ENCODE measurements at regions not wholly inside any gene's neighbourhood (a gene's known extent, or its start where the extent isn't known, plus 50 kb on each side); places are given as distances from the start of the nearest gene placed in this dataset.

GRCh38 chr18:68083776-68084175 is 567.3 kb upstream of the DSEL start:
- Mint-ChIP-seq H3K27ac (no peak overlapping the region), H3K36me3 (no peaks in the 10 kb centered on the region), H3K4me1 (no peaks in the 10 kb centered on the region), H3K9me3 (peaks cover 2% of the 10 kb centered on the region), H3K4me3 (no peak overlapping the region)
- ATAC-seq (no peak), DNase-seq (ENCODE audit: low spot score in 2 of 2) (no peak)

GRCh38 chr18:68083131-68083530 is 566.6 kb upstream of the DSEL start:
- Mint-ChIP-seq H3K4me3 (no peak overlapping the region), H3K9me3 (peaks cover 2% of the 10 kb centered on the region), H3K36me3 (no peaks in the 10 kb centered on the region), H3K4me1 (no peaks in the 10 kb centered on the region), H3K27ac (no peak overlapping the region)
- ATAC-seq (no peak), DNase-seq (ENCODE audit: low spot score in 2 of 2) (no peak)

DNA sequence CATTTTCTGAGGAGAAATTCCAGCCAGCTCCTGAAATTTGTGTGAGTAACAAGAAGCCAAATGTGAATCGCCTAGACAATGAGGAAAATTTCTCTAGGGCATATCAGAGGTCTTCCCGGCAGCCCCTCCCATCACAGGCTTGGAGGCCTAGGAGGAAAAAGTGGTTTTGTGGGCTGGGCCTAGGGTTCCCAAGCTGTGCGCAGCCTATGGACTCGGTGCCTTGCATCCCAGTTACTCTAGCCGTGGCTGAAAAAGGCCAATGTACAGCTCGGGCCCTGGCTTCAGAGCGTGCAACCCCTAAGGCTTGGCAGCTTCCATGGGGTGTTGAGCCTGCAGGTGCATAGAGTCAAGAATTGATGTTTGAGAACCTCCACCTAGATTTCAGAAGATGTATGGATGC is 556.2 kb upstream of the DSEL start:
- ATAC-seq: no peak
- Mint-ChIP-seq H3K9me3 (peaks cover 5% of the 10 kb centered on the region), H3K27ac (no peak overlapping the region), H3K4me1 (no peaks in the 10 kb centered on the region), H3K36me3 (no peaks in the 10 kb centered on the region), H3K4me3 (no peak overlapping the region)
- DNase-seq (ENCODE audit: low spot score in 2 of 2): no peak

GRCh38 chr18:68060871-68061270 is 544.4 kb upstream of the DSEL start:
- Mint-ChIP-seq H3K9me3 (peaks cover 4% of the 10 kb centered on the region), H3K36me3 (no peaks in the 10 kb centered on the region), H3K4me3 (no peak overlapping the region), H3K4me1 (no peaks in the 10 kb centered on the region), H3K27ac (no peak overlapping the region)
- DNase-seq (ENCODE audit: low spot score in 2 of 2) (no peak), ATAC-seq (no peak)

DNA sequence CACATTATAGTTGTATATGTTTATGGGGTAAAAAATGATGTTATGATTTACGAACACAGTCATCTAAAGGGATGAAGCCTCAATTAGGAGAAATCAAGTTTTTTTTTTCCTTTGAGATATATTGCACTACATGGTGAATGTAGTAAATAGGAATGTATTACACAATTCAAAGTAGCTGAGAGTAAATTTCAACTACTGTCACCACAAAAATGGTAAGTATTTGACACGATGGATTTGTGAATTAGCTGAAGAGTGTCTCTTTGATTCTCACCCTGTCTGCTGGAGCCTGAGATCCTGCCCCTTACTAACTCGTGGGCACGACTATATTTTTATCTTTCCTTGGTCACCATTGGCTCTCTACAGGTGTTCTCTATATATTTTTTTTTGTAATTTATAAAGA is 540.4 kb upstream of the DSEL start:
- H3K36me3 Mint-ChIP-seq: no peaks in the 10 kb centered on the region
- ATAC-seq: no peak
- no peaks in the 10 kb centered on the region for H3K4me1 Mint-ChIP-seq
- no peaks in the 10 kb centered on the region for H3K9me3 Mint-ChIP-seq
- H3K27ac Mint-ChIP-seq: no peak overlapping the region
- DNase-seq (ENCODE audit: low spot score in 2 of 2): no peak
- no peak overlapping the region for H3K4me3 Mint-ChIP-seq

GRCh38 chr18:68054669-68055068 is 538.1 kb upstream of the DSEL start:
- Mint-ChIP-seq H3K9me3 (no peaks in the 10 kb centered on the region), H3K4me3 (no peak overlapping the region), H3K4me1 (no peaks in the 10 kb centered on the region), H3K36me3 (no peaks in the 10 kb centered on the region), H3K27ac (no peak overlapping the region)
- DNase-seq (ENCODE audit: low spot score in 2 of 2): no peak
- peak; percentile 52 for ATAC-seq

DNA sequence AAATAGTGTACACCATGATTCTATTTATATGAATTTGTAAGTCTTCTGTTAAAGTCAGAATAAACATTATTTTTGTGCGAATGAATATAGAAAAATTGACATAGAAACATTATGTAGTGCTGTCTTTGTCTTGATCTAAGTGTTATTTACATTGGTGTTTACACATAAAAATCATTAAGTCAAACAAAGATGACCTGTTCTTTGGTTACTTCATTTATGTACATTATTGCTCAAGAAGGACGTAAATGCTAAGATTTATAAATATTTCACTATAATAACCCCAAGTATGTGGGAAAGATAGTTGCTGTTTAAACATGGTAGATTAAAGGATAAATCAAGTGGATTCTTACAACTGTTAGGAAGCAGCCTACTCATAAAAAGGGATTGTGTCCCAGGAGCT is 536.8 kb upstream of the DSEL start:
- Mint-ChIP-seq H3K4me1 (no peaks in the 10 kb centered on the region), H3K27ac (no peak overlapping the region), H3K4me3 (no peak overlapping the region), H3K9me3 (no peaks in the 10 kb centered on the region), H3K36me3 (no peaks in the 10 kb centered on the region)
- ATAC-seq (no peak), DNase-seq (ENCODE audit: low spot score in 2 of 2) (no peak)

- H3K4me1 Mint-ChIP-seq: no peaks in the 10 kb centered on the region
- no peak overlapping the region for H3K27ac Mint-ChIP-seq
- DNase-seq (ENCODE audit: low spot score in 2 of 2): no peak
- no peak overlapping the region for H3K4me3 Mint-ChIP-seq
- no peaks in the 10 kb centered on the region for H3K36me3 Mint-ChIP-seq
- no peak for ATAC-seq
- no peaks in the 10 kb centered on the region for H3K9me3 Mint-ChIP-seq
These were observed 524.8 kb upstream of the DSEL start for GRCh38 chr18:68041327-68041726.

DNA sequence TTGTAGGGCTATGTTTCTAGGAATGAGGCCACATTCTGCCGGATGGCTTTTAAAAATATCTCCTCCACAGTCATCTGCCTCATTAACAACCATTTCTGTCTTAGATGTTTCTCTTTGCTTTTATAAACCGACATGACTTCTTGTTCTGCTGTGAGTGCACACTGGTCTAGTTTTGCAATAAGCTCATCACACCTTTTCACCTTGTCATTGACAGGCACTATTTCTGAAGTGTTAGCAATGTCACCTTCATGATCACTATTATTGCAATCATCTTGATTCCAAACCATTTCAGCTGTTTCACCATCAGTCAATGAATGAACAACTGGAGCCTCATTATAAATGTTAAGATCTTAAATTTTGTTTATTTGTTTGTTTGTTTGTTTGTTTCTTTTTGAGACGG is 523.7 kb upstream of the DSEL start:
- no peaks in the 10 kb centered on the region for H3K36me3 Mint-ChIP-seq

DNA sequence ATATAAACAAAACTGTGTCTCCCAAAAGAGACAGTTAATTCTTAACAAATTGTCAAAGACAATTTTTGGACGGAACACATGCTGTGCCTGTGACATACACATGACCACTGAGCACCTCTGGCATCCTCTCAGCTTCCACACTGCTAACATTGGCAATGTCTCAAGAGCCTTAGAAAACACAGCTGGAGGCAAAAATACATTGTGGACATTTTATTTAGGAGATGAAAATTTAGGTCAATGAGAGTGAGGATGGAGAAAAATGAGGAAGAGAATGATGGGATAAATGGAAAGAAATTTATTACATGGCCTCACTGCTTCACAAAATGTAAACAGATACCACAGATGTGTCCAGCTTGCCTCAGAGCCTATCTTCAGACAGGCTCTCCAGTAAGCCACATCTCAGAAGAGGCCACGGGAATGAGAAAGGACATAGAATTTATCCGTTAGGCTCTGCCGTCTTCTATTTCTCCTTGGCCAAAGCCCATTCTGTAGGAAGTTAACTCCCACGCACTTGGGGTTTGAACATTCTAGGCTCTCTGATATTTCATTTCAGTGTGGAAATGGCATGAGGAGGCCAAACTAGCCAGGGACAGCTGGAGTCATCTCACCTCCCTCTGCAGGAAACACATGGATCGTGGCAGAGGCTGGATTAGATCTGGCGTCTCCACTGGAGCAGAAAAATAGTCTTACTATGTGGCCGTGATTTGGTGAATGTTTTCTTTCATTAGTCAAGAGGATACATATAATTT is 519.4 kb upstream of the DSEL start:
- ATAC-seq: no peak
- no peaks in the 10 kb centered on the region for H3K4me1 Mint-ChIP-seq
- H3K9me3 Mint-ChIP-seq: no peaks in the 10 kb centered on the region
- no peaks in the 10 kb centered on the region for H3K36me3 Mint-ChIP-seq
- DNase-seq (ENCODE audit: low spot score in 2 of 2): no peak
- H3K27ac Mint-ChIP-seq: no peak overlapping the region
- no peak overlapping the region for H3K4me3 Mint-ChIP-seq

More for the DNA sequence above, 523.7 kb upstream of the DSEL start:
- no peak for DNase-seq (ENCODE audit: low spot score in 2 of 2)
- ATAC-seq: no peak
- no peaks in the 10 kb centered on the region for H3K9me3 Mint-ChIP-seq
- no peaks in the 10 kb centered on the region for H3K4me1 Mint-ChIP-seq
- no peak overlapping the region for H3K27ac Mint-ChIP-seq
- H3K4me3 Mint-ChIP-seq: no peak overlapping the region

DNA sequence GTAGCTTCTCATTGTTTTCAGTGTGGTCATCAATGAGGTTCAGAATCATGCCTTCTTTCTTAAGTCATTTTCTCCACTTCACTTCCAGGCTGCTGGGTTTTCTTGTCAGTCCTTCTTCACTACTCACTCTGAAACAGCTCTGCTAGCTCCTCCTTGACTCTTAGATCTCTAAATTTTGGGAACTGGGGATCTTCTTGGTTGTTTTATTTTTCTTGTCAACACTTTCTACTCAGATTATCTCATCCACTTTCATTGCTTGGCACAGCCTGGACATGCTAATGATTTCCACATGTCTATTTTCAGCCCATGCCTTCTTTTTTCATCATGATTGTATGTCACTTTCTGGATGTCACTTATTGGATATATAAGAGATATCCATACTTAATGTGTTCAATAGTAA is 517.8 kb upstream of the DSEL start:
- Mint-ChIP-seq H3K4me3 (no peak overlapping the region), H3K36me3 (no peaks in the 10 kb centered on the region), H3K27ac (no peak overlapping the region), H3K9me3 (no peaks in the 10 kb centered on the region), H3K4me1 (no peaks in the 10 kb centered on the region)
- DNase-seq (ENCODE audit: low spot score in 2 of 2): no peak
- no peak for ATAC-seq

GRCh38 chr18:68033466-68033865 is 516.9 kb upstream of the DSEL start:
- DNase-seq (ENCODE audit: low spot score in 2 of 2) (no peak), ATAC-seq (no peak)
- Mint-ChIP-seq H3K27ac (no peak overlapping the region), H3K9me3 (no peaks in the 10 kb centered on the region), H3K36me3 (no peaks in the 10 kb centered on the region), H3K4me1 (no peaks in the 10 kb centered on the region), H3K4me3 (no peak overlapping the region)

- DNase-seq (ENCODE audit: low spot score in 2 of 2) (no peak), ATAC-seq (no peak)
- Mint-ChIP-seq H3K36me3 (no peaks in the 10 kb centered on the region), H3K9me3 (no peaks in the 10 kb centered on the region), H3K4me1 (no peaks in the 10 kb centered on the region), H3K27ac (no peak overlapping the region), H3K4me3 (no peak overlapping the region)
These were observed 508.2 kb upstream of the DSEL start for GRCh38 chr18:68024716-68025115.

DNA sequence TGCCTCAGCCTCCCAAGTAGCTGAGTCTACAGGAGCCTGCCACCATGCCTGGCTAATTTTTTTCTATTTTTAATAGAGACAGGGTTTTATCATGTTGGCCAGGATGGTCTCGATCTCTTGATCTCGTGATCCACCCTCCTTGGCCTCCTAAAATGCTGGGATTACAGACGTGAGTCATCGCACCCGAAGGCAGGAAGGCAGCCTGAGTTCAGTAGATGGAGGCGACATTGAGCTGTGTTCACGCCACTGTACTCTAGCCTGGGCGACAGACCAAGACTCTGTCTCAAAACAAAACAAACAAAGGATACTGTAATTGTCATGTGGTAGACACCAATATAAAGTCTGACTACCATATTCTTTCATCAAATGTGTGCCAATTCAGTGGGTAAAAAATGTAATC is 500.9 kb upstream of the DSEL start:
- no peak for DNase-seq (ENCODE audit: low spot score in 2 of 2)
- H3K9me3 Mint-ChIP-seq: no peaks in the 10 kb centered on the region
- H3K4me3 Mint-ChIP-seq: no peak overlapping the region
- H3K27ac Mint-ChIP-seq: no peak overlapping the region
- H3K36me3 Mint-ChIP-seq: no peaks in the 10 kb centered on the region
- ATAC-seq: no peak
- no peaks in the 10 kb centered on the region for H3K4me1 Mint-ChIP-seq

GRCh38 chr18:67997496-67997895 is 481.0 kb upstream of the DSEL start:
- no peak for DNase-seq (ENCODE audit: low spot score in 2 of 2)
- no peaks in the 10 kb centered on the region for H3K4me1 Mint-ChIP-seq

GRCh38 chr18:67995769-67996168 is 479.2 kb upstream of the DSEL start:
- peak; percentile 34 for ATAC-seq
- Mint-ChIP-seq H3K4me3 (no peak overlapping the region), H3K4me1 (no peaks in the 10 kb centered on the region), H3K9me3 (no peaks in the 10 kb centered on the region), H3K36me3 (no peaks in the 10 kb centered on the region), H3K27ac (no peak overlapping the region)
- DNase-seq (ENCODE audit: low spot score in 2 of 2): no peak

More at GRCh38 chr18:67997496-67997895, 481.0 kb upstream of the DSEL start:
- no peak overlapping the region for H3K27ac Mint-ChIP-seq
- H3K9me3 Mint-ChIP-seq: peaks cover 2% of the 10 kb centered on the region
- H3K36me3 Mint-ChIP-seq: no peaks in the 10 kb centered on the region
- no peak for ATAC-seq
- no peak overlapping the region for H3K4me3 Mint-ChIP-seq

GRCh38 chr18:67980241-67980640 is 463.7 kb upstream of the DSEL start:
- DNase-seq (ENCODE audit: low spot score in 2 of 2) (no peak), ATAC-seq (no peak)
- Mint-ChIP-seq H3K9me3 (no peaks in the 10 kb centered on the region), H3K4me3 (no peak overlapping the region), H3K27ac (no peak overlapping the region), H3K36me3 (no peaks in the 10 kb centered on the region), H3K4me1 (no peaks in the 10 kb centered on the region)
